Fibroblast of pulmonary artery (primary cell): ENCODE measurements at regions not wholly inside any gene's neighbourhood (a gene's known extent, or its start where the extent isn't known, plus 50 kb on each side); places are given as distances from the start of the nearest gene placed in this dataset.

Experiments used
- DNase-seq: peaks from one replicate; pipeline ENCODE4 v3.0.0-alpha.2; 2010; ENCODE audit warnings: low read depth
- H3K4me3 ChIP-seq: replicated peaks from 2 replicates; pipeline ENCODE4 v1.5.1; 2011; ENCODE audit warnings: low read depth, mild to moderate bottlenecking, control low read depth, low read length, moderate library complexity
- TF ChIP-seq, protein P1 (sequence below): IDR thresholded peaks from 2 replicates; pipeline ENCODE4 v1.5.1; 2011; ENCODE audit warnings: mild to moderate bottlenecking, control low read depth, low read length, inconsistent platforms; ENCODE audit errors: missing control alignments

DNA sequence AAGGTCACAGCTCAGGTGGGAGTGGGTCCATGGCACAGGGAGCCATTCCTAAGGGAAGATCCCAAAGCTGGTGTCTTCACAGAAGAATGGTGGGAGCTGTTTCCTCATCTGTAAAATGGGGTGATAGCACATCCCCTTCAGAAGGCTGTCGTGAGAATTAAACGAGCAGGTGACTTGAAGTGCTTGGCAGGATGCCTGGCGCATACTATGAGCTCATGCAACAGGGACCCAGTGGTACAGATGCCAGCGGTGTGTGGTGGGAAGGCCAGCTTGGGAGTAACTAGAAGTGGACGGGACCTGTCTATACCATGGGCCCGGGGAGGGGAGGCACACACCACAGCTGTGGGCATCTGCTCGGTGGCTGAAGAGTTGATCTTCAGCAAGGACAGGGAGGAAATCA, 189.3 kb upstream of the TNRC6C start:
- DNase-seq = no peak
- TF ChIP-seq, protein P1, sequence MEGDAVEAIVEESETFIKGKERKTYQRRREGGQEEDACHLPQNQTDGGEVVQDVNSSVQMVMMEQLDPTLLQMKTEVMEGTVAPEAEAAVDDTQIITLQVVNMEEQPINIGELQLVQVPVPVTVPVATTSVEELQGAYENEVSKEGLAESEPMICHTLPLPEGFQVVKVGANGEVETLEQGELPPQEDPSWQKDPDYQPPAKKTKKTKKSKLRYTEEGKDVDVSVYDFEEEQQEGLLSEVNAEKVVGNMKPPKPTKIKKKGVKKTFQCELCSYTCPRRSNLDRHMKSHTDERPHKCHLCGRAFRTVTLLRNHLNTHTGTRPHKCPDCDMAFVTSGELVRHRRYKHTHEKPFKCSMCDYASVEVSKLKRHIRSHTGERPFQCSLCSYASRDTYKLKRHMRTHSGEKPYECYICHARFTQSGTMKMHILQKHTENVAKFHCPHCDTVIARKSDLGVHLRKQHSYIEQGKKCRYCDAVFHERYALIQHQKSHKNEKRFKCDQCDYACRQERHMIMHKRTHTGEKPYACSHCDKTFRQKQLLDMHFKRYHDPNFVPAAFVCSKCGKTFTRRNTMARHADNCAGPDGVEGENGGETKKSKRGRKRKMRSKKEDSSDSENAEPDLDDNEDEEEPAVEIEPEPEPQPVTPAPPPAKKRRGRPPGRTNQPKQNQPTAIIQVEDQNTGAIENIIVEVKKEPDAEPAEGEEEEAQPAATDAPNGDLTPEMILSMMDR = no peak
- no peak overlapping the region for H3K4me3 ChIP-seq

DNA sequence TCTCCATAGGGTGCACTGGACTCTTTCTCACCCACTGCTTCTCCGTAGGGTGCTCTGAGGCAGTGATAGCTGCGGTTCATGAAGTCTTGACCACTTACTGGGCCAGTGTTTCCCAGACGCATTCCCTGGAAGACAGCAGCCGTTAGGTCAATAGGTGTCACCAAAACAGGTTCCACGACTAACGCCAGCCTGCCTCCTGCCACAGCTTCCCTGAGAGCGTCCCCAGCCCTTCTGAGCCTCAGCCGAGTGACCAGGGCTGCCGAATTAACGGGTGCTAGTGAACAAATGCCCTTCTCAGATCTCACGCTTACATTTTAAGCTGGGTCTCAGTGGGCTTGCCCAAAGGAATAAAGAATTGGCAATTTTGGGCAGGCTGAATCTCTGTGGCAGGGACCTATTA, 188.7 kb upstream of the TNRC6C start:
- TF ChIP-seq, protein P1 = no peak
- DNase-seq = no peak
- H3K4me3 ChIP-seq = no peak overlapping the region

DNA sequence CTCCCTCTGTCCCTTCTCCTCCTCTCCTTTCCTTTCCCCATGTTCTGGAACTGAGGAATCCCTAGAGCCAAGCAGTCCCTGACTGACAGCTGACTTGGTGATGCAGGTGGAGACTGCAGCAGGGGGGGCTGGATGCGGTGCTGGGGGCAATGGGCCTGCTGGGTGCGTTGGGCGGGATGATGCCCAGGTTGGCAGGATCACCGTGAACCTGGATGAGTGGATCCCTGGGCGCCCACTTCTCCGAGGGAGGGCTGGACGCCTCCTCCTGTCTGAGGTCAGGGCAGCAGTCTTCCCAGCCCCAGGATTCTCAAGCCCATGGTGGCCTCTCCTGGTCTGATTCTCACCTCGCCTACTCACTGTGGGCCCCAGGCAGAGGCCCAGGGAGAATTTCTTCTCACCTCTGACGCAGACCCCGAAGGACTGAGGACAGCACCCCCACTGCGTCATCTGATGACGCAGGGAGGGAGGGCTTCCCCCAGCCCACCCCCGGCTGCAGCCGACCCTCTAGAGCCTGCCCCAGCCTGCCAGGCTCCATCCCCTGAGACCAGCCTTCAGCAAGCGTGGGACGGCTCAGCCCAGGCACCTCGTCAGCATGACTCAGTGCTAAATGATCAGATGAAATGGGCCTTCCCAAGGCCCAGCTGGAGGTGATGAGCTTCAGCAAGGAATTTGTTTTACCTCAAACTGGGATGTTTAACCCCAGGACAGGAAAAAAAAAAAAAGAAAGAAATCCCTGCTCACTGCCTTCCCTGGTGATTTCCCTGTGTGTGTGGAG, 188.0 kb upstream of the TNRC6C start:
- DNase-seq = peak; percentile 68
- H3K4me3 ChIP-seq = no peak overlapping the region
- TF ChIP-seq, protein P1 = no peak

DNA sequence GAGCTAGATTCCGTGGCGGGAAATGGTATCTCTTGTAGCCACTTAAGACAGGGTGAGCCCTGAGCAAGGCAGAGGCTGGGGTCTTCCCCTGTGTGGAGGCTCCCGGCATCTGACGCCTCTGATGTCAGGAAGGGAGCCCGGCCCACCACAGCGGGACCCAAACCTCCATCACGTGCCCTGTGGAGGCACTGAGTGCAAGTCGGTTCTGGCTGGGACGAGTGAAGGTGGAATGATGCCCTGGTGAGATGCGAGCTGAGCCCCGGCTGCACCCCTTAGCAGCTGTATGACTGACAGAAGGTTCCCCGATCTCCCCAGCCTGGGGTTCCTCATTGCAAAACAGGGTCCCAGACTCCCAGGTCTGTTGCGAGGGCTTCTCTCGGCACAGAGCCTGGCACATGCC, 187.4 kb upstream of the TNRC6C start:
- no peak overlapping the region for H3K4me3 ChIP-seq
- no peak for DNase-seq
- TF ChIP-seq, protein P1 = no peak

DNA sequence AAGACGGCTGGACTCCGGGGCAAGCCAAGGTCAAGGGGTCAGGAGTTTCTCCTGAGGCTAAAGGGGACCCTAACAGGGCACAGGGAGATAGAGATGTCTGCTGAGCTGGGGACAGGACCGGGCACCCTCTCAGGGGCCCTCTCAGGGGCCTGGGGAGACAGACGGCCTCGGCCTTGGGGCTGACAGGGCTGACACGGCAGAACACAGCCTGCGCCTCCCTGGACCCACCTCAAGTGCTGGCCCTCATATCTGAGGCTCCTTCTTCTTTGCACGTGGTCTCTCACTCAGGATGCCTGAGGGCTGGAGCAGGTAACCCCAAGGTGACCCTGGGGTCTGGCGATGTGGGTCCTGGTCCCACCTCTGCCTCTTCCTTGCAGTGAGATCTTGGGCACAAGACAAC, 186.9 kb upstream of the TNRC6C start:
- no peak overlapping the region for H3K4me3 ChIP-seq
- TF ChIP-seq, protein P1 = no peak
- no peak for DNase-seq

DNA sequence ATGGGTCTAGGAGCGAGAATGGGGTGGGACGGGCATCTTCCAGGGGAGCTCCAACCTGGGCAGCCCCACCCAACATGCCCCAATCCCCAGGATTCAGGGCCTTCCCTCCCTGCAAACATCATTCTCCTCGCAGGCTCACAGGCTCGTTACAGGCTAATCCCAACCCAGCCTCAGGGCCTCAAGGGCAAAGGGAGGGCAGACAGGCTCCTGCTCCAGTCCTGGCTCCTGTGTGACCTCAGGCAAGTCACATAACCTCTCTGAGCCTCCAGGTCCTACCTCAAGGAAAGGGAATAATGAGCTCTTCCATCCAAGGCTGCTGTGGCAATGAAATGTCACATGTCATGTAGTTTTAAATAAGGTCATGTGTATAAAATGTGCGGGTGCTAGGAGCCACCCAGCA, 186.5 kb upstream of the TNRC6C start:
- TF ChIP-seq, protein P1 = no peak
- DNase-seq = no peak
- no peak overlapping the region for H3K4me3 ChIP-seq

DNA sequence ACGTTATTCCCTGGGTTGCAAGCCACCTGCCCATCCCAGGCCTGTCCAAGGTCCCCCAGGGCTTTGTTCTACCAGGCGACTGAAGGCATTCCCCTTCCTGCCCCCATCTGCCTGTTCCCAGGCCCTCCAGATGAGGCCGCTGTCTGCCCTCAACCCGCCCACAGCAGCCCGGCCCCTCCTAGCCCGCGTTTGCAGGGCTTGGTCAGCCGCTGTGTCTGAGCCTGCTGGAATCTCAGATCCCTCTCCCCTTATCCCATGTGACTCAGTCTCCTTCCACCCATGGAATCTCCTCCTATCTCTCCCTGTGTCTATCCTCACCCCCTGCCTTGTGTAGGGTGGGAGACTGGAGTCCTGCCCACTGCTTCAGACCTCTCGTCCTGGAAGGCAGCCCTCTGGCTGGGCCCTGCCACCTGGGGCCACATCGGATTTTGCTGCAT, 186.0 kb upstream of the TNRC6C start:
- peak; percentile 66 for DNase-seq
- TF ChIP-seq, protein P1 = peak; percentile 80

More for the DNA sequence above, 186.0 kb upstream of the TNRC6C start:
- no peak overlapping the region for H3K4me3 ChIP-seq
